OCI-LY1 (cell line): ENCODE measurements at regions not wholly inside any gene's neighbourhood (a gene's known extent, or its start where the extent isn't known, plus 50 kb on each side); places are given as distances from the start of the nearest gene placed in this dataset.

Experiments used
- EZH2 ChIP-seq: fragments of 200-600 bp; sonication (generic), shearing (Covaris generic); IDR thresholded peaks from 2 replicates; pipeline ENCODE4 v1.8.0; 2017; ENCODE audit warnings: borderline replicate concordance, mixed run types, mild to moderate bottlenecking, antibody characterized with exemption, low read length, moderate library complexity, mixed read lengths
- TF ChIP-seq, protein P1 (sequence below): fragments of 200-600 bp; sonication (generic), shearing (Covaris generic); IDR thresholded peaks from 2 replicates; pipeline ENCODE4 v1.5.1; 2017; ENCODE audit warnings: mild to moderate bottlenecking, antibody characterized with exemption, low read length, moderate library complexity, mixed read lengths

GRCh38 chr9:106503759-106504158 lies 359.2 kb upstream of the ZNF462 start:
- TF ChIP-seq, protein P1, sequence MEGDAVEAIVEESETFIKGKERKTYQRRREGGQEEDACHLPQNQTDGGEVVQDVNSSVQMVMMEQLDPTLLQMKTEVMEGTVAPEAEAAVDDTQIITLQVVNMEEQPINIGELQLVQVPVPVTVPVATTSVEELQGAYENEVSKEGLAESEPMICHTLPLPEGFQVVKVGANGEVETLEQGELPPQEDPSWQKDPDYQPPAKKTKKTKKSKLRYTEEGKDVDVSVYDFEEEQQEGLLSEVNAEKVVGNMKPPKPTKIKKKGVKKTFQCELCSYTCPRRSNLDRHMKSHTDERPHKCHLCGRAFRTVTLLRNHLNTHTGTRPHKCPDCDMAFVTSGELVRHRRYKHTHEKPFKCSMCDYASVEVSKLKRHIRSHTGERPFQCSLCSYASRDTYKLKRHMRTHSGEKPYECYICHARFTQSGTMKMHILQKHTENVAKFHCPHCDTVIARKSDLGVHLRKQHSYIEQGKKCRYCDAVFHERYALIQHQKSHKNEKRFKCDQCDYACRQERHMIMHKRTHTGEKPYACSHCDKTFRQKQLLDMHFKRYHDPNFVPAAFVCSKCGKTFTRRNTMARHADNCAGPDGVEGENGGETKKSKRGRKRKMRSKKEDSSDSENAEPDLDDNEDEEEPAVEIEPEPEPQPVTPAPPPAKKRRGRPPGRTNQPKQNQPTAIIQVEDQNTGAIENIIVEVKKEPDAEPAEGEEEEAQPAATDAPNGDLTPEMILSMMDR: no peak
- TF ChIP-seq EZH2: no peak
